Nephron progenitor cell (in vitro differentiated cells): ENCODE measurements at regions not wholly inside any gene's neighbourhood (a gene's known extent, or its start where the extent isn't known, plus 50 kb on each side); places are given as distances from the start of the nearest gene placed in this dataset.

Experiments used
- DNase-seq: peaks from one replicate; pipeline ENCODE4 v3.0.0; 2021
- H3K27ac Mint-ChIP-seq: 2 replicates; pipeline ENCODE4 v1.8.0; 2021; ENCODE audit warnings: mild to moderate bottlenecking, moderate library complexity, mixed read lengths
- H3K27me3 Mint-ChIP-seq: 2 replicates; pipeline ENCODE4 v1.8.0; 2021; ENCODE audit warnings: mild to moderate bottlenecking, low read depth, mixed read lengths; ENCODE audit not compliant: poor library complexity
- H3K36me3 Mint-ChIP-seq: 2 replicates; pipeline ENCODE4 v1.8.0; 2021; ENCODE audit warnings: low read depth, mixed read lengths
- H3K4me1 Mint-ChIP-seq: 2 replicates; pipeline ENCODE4 v1.8.0; 2021; ENCODE audit warnings: mixed read lengths
- H3K4me3 Mint-ChIP-seq: 2 replicates; pipeline ENCODE4 v1.8.0; 2021; ENCODE audit warnings: mild to moderate bottlenecking, moderate library complexity, mixed read lengths
- H3K9me3 Mint-ChIP-seq: 2 replicates; pipeline ENCODE4 v1.8.0; 2021; ENCODE audit warnings: mild to moderate bottlenecking, moderate library complexity, mixed read lengths
- TF ChIP-seq, protein P1 (sequence below): fragments of 200-600 bp; sonication (generic); IDR thresholded peaks from 2 replicates; pipeline ENCODE4 v1.5.0; 2021; ENCODE audit warnings: antibody characterized with exemption

GRCh38 chr18:75880925-75881504 lies 453.5 kb upstream of the SMIM21 start:
- Mint-ChIP-seq H3K9me3 (peaks cover 46% of the 10 kb centered on the region), H3K4me1 (peaks cover 17% of the 10 kb centered on the region), H3K27me3 (peaks cover 8% of the 10 kb centered on the region), H3K36me3 (peaks cover 16% of the 10 kb centered on the region), H3K4me3 (no peak overlapping the region), H3K27ac (no peak overlapping the region)
- no peak for DNase-seq
- TF ChIP-seq, protein P1, sequence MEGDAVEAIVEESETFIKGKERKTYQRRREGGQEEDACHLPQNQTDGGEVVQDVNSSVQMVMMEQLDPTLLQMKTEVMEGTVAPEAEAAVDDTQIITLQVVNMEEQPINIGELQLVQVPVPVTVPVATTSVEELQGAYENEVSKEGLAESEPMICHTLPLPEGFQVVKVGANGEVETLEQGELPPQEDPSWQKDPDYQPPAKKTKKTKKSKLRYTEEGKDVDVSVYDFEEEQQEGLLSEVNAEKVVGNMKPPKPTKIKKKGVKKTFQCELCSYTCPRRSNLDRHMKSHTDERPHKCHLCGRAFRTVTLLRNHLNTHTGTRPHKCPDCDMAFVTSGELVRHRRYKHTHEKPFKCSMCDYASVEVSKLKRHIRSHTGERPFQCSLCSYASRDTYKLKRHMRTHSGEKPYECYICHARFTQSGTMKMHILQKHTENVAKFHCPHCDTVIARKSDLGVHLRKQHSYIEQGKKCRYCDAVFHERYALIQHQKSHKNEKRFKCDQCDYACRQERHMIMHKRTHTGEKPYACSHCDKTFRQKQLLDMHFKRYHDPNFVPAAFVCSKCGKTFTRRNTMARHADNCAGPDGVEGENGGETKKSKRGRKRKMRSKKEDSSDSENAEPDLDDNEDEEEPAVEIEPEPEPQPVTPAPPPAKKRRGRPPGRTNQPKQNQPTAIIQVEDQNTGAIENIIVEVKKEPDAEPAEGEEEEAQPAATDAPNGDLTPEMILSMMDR, result no peak

GRCh38 chr18:75880266-75880665 lies 452.8 kb upstream of the SMIM21 start:
- Mint-ChIP-seq H3K36me3 (peaks cover 16% of the 10 kb centered on the region), H3K4me1 (peaks cover 17% of the 10 kb centered on the region), H3K4me3 (no peak overlapping the region), H3K27me3 (peaks cover 8% of the 10 kb centered on the region), H3K27ac (no peak overlapping the region), H3K9me3 (peaks cover 52% of the 10 kb centered on the region)
- DNase-seq, result no peak
- TF ChIP-seq, protein P1, result no peak

- peaks cover 51% of the 10 kb centered on the region for H3K9me3 Mint-ChIP-seq
- H3K4me1 Mint-ChIP-seq, result peaks cover 17% of the 10 kb centered on the region
- DNase-seq, result no peak
- H3K27ac Mint-ChIP-seq, result peak overlapping the region; percentile 54
- H3K27me3 Mint-ChIP-seq, result peaks cover 4% of the 10 kb centered on the region
- TF ChIP-seq, protein P1, result no peak
- H3K36me3 Mint-ChIP-seq, result peaks cover 16% of the 10 kb centered on the region
- H3K4me3 Mint-ChIP-seq, result no peak overlapping the region
Measured at GRCh38 chr18:75879196-75879595, 451.7 kb upstream of the SMIM21 start.

DNA sequence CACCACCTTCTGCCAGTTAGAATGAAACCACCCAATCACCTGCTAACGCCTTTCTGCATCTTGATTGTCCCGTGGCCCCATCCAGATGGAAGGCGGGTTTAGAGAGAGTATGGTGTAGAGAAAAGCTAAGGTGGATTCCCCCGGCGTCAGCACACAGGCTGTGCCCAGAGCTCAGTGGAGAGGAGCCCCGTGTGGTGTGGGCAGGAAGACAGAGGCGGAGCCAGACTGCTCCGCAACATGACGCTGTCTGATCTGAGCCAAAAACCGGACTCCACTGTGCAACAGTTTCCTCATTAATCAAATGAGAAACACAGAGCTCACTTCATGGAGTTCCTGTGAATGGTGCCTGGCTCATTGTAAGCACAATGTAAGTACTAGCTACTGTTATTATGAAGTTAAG lies 448.1 kb upstream of the SMIM21 start:
- Mint-ChIP-seq H3K27ac (no peak overlapping the region), H3K9me3 (peaks cover 41% of the 10 kb centered on the region), H3K4me3 (no peak overlapping the region), H3K27me3 (peaks cover 10% of the 10 kb centered on the region), H3K36me3 (peaks cover 16% of the 10 kb centered on the region), H3K4me1 (peaks cover 12% of the 10 kb centered on the region)
- TF ChIP-seq, protein P1, result no peak
- DNase-seq, result no peak

DNA sequence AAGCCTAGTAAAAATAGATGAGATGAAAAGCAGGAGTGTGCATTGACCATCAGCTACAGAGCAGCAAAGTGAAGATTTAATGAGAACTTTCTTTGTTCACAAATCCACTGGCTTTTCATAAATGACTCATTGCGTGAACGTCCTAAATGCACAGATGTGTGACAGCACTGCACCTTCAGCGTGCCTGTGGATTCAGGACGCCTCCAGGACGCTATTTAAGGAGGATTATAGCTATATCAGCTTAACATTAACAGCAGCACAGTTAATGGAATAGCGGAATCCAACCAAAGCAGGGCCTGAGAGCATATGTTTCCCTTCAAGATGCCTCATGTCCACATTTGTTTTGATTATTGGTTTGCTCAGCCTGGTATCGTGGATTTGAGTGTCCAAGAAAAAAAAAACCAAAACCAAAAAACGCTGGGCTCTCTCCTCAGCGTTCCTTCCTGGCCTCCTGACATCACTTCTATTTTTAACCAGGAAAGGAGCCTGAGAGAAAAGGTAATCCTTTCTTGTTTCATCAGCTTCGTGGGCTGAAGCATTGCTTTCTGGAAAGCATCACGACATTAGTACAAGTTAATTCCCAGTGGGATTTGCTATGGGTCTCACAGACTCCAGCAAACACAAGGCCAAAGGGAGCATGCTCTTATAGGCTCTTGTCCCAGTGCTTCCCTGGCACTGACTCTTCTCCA lies 447.0 kb upstream of the SMIM21 start:
- TF ChIP-seq, protein P1, result no peak
- H3K36me3 Mint-ChIP-seq, result peaks cover 16% of the 10 kb centered on the region
- no peak for DNase-seq
- H3K4me1 Mint-ChIP-seq, result peaks cover 17% of the 10 kb centered on the region
- H3K9me3 Mint-ChIP-seq, result peaks cover 41% of the 10 kb centered on the region
- peaks cover 10% of the 10 kb centered on the region for H3K27me3 Mint-ChIP-seq
- H3K27ac Mint-ChIP-seq, result no peak overlapping the region
- H3K4me3 Mint-ChIP-seq, result no peak overlapping the region

DNA sequence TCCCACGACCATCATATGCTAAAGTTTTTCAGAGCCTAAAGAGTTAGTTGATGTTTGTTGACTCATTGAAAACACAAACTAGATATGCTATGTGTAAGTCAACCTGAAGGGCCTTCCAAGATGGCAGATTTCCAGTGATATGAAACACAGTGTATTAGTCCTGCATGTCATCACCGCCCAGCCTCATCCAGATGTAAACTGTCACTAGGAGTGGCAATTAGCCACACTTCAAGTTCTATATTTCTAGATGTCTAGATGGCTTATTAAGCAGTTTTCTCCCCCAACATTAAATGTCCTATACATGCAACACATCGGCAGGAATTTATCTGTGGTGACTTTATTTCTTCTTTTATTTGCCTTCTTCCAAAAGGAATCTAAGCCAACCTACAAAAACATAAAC lies 444.1 kb upstream of the SMIM21 start:
- H3K4me1 Mint-ChIP-seq, result peaks cover 27% of the 10 kb centered on the region
- H3K27ac Mint-ChIP-seq, result no peak overlapping the region
- DNase-seq, result no peak
- H3K9me3 Mint-ChIP-seq, result peaks cover 12% of the 10 kb centered on the region
- peaks cover 7% of the 10 kb centered on the region for H3K27me3 Mint-ChIP-seq
- no peak overlapping the region for H3K4me3 Mint-ChIP-seq
- TF ChIP-seq, protein P1, result no peak
- H3K36me3 Mint-ChIP-seq, result peaks cover 4% of the 10 kb centered on the region
